HEK293 (cell line): ENCODE measurements at regions not wholly inside any gene's neighbourhood (a gene's known extent, or its start where the extent isn't known, plus 50 kb on each side); places are given as distances from the start of the nearest gene placed in this dataset.

Experiments used
- CTCF ChIA-PET: fragments of 350-600 bp; formaldehyde crosslinking; extraction: SDS; loops from one replicate; lab custom pipeline; 2021; ENCODE audit warnings: antibody characterized with exemption; lab: Yijun Ruan, JAX
- POLR2A ChIA-PET: fragments of 300-600 bp; formaldehyde crosslinking; extraction: SDS; loops from one replicate; lab custom pipeline; 2020; ENCODE audit warnings: antibody characterized with exemption, inconsistent platforms; lab: Yijun Ruan, JAX
- H3K27ac ChIP-seq: fragments of 200-500 bp; sonication (Bioruptor generic); 2 replicates; pipeline ENCODE4 v1.5.1; 2014; ENCODE audit warnings: low read depth, low read length, control low read depth, inconsistent platforms; ENCODE audit errors: extremely low read depth
- H3K36me3 ChIP-seq, 2 experiments: fragments of 200-500 bp in 1 of 2; sonication (Bioruptor generic) in 1 of 2; 1 replicate in 1 of 2; 2 replicates in 1 of 2; pipeline ENCODE4 v1.5.1; 2014 to 2017; ENCODE audit warnings: inconsistent platforms in 2 of 2, low read length in 2 of 2; ENCODE audit not compliant: control insufficient read depth in 2 of 2, insufficient read depth in 1 of 2
- H3K4me1 ChIP-seq: fragments of 200-500 bp; sonication (Bioruptor generic); 2 replicates; pipeline ENCODE4 v1.5.1; 2014; ENCODE audit warnings: mild to moderate bottlenecking, low read length, inconsistent platforms; ENCODE audit not compliant: control insufficient read depth, insufficient read depth
- H3K4me3 ChIP-seq: 2 replicates; pipeline ENCODE4 v1.5.1; 2011; ENCODE audit warnings: low read depth, mild to moderate bottlenecking, control low read depth, low read length, moderate library complexity
- H3K9me3 ChIP-seq: fragments of 200-500 bp; sonication (Bioruptor generic); 2 replicates; pipeline ENCODE4 v1.5.1; 2014; ENCODE audit warnings: low read depth, low read length, inconsistent platforms; ENCODE audit not compliant: control insufficient read depth, insufficient read depth
- HOXA7 ChIP-seq: sonication (generic); formaldehyde crosslinking; IDR thresholded peaks from 2 replicates; pipeline ENCODE4 v1.8.1; 2022; ENCODE audit warnings: missing genetic modification reagents, borderline replicate concordance
- SALL2 ChIP-seq: fragments of 450-650 bp; formaldehyde crosslinking; IDR thresholded peaks from 2 replicates; pipeline ENCODE4 v1.5.0; 2017; ENCODE audit warnings: missing biosample characterization, mild to moderate bottlenecking, missing genetic modification characterization, borderline replicate concordance
- TCF7L2 ChIP-seq: IDR thresholded peaks from 2 replicates; pipeline ENCODE4 v1.6.1; 2011; ENCODE audit warnings: low read depth, mild to moderate bottlenecking, inconsistent platforms, low read length, moderate library complexity, borderline replicate concordance
- ZNF146 ChIP-seq: fragments of 450-650 bp; formaldehyde crosslinking; IDR thresholded peaks from 2 replicates; pipeline ENCODE4 v1.5.1; 2016; ENCODE audit warnings: missing biosample characterization, missing genetic modification characterization
- ZNF174 ChIP-seq: fragments of 450-650 bp; formaldehyde crosslinking; IDR thresholded peaks from 2 replicates; pipeline ENCODE4 v1.5.0; 2017; ENCODE audit warnings: missing biosample characterization, mild to moderate bottlenecking, missing genetic modification characterization
- ZNF2 ChIP-seq: fragments of 450-650 bp; formaldehyde crosslinking; IDR thresholded peaks from 2 replicates; pipeline ENCODE4 v1.5.1; 2016; ENCODE audit warnings: missing biosample characterization, missing genetic modification characterization
- ZNF248 ChIP-seq: fragments of 450-650 bp; formaldehyde crosslinking; IDR thresholded peaks from 2 replicates; pipeline ENCODE4 v1.5.1; 2017; ENCODE audit warnings: missing biosample characterization, missing genetic modification characterization
- ZNF37A ChIP-seq: fragments of 450-650 bp; IDR thresholded peaks from 2 replicates; pipeline ENCODE4 v1.5.1; 2018; ENCODE audit warnings: missing biosample characterization, missing genetic modification characterization
- ZNF416 ChIP-seq: fragments of 450-650 bp; formaldehyde crosslinking; IDR thresholded peaks from 2 replicates; pipeline ENCODE4 v1.5.1; 2016; ENCODE audit warnings: missing biosample characterization, missing genetic modification characterization
- ZNF423 ChIP-seq: fragments of 450-650 bp; formaldehyde crosslinking; IDR thresholded peaks from 2 replicates; pipeline ENCODE4 v1.5.1; 2016; ENCODE audit warnings: missing biosample characterization, missing genetic modification characterization
- ZNF544 ChIP-seq: fragments of 450-650 bp; formaldehyde crosslinking; IDR thresholded peaks from 2 replicates; pipeline ENCODE4 v1.5.0; 2017; ENCODE audit warnings: missing biosample characterization, missing genetic modification characterization
- ZNF76 ChIP-seq: fragments of 450-650 bp; formaldehyde crosslinking; IDR thresholded peaks from 2 replicates; pipeline ENCODE4; 2016; ENCODE audit warnings: low read depth, missing biosample characterization, missing genetic modification characterization, borderline replicate concordance
- ZSCAN30 ChIP-seq: fragments of 450-650 bp; IDR thresholded peaks from 2 replicates; pipeline ENCODE4 v1.5.1; 2018; ENCODE audit warnings: missing biosample characterization, mild to moderate bottlenecking, missing genetic modification characterization, moderate library complexity
- TF ChIP-seq, protein P1 (sequence below): fragments of 450-650 bp; formaldehyde crosslinking; IDR thresholded peaks from 2 replicates; pipeline ENCODE4 v1.5.1; 2016; ENCODE audit warnings: missing biosample characterization, missing genetic modification characterization
- TF ChIP-seq, protein P2 (sequence below): fragments of 450-650 bp; formaldehyde crosslinking; optimal IDR thresholded peaks from 2 replicates; pipeline ENCODE3; 2016; ENCODE audit warnings: missing biosample characterization, mild to moderate bottlenecking, missing genetic modification characterization
- TF ChIP-seq, protein P3 (sequence below): fragments of 450-650 bp; formaldehyde crosslinking; IDR thresholded peaks from 2 replicates; pipeline ENCODE4 v1.5.1; 2016; ENCODE audit warnings: missing biosample characterization, missing genetic modification characterization, borderline replicate concordance
- TF ChIP-seq, protein P4 (sequence below): fragments of 450-650 bp; formaldehyde crosslinking; IDR thresholded peaks from 2 replicates; pipeline ENCODE4 v1.5.1; 2017; ENCODE audit warnings: missing biosample characterization, missing genetic modification characterization

DNA sequence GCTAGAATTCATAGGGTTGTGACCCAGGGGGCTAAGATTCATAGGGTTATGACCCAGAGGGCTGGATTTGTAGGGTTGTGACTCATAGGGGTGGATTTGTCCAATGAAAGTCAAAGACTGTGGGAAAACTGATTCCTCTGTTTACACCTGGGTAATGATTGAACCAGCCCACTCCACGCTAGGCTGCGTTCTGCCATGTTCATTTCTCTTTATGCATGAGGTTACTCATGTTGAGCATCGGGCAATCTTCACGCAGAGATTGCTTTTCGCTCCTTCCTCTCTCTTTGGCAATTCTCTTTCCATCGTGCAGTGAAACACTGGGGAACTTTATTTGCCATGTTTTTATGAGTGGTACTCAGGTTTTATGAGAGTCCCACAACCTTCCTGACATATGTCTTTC is 127.8 kb downstream of the CRLF2 start:
- TF ChIP-seq ZNF248 (no peak), ZNF423 (tag by site-specific recombination) (no peak)
- H3K4me1 ChIP-seq = no peaks in the 10 kb centered on the region
- H3K9me3 ChIP-seq = no peaks in the 10 kb centered on the region
- H3K27ac ChIP-seq = no peak overlapping the region
- CTCF ChIA-PET = no interaction called here
- H3K36me3 ChIP-seq = no peaks in the 10 kb centered on the region
- POLR2A ChIA-PET = no interaction called here
- no peak overlapping the region for H3K4me3 ChIP-seq

GRCh38 chrX:1076871-1077651 is 135.4 kb downstream of the CRLF2 start:
- no peak overlapping the region for H3K27ac ChIP-seq
- no peak overlapping the region for H3K4me3 ChIP-seq
- no peaks in the 10 kb centered on the region for H3K4me1 ChIP-seq
- TF ChIP-seq HOXA7 (CRISPR knock-in tag) (no peak), ZNF174 (tag by site-specific recombination) (no peak), ZNF37A (tag by site-specific recombination) (no peak)
- no peaks in the 10 kb centered on the region for H3K36me3 ChIP-seq
- ChIA-PET CTCF (no interaction called here), POLR2A (no interaction called here)
- H3K9me3 ChIP-seq = no peaks in the 10 kb centered on the region

GRCh38 chrX:1075741-1076140 is 136.7 kb downstream of the CRLF2 start:
- no peaks in the 10 kb centered on the region for H3K9me3 ChIP-seq
- CTCF ChIA-PET = no interaction called here

DNA sequence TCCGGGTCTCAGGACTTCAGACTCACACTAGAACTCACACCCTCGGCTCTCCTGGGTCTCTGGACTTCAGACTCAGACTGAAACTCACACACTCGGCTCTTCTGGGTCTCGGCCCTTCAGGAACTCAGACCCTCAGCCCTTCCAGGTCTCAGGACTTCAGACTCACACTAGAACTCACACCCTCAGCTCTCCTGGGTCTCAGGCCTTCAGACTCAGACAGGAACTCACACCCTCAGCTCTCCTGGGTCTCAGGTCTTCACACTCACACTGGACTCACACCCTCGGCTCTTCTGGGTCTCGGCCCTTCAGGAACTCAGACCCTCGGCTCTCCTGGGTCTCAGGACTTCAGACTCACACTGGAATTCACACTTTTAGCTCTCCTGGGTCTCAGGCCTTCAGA is 137.3 kb downstream of the CRLF2 start:
- ChIA-PET CTCF (no interaction called here), POLR2A (no interaction called here)
- Histone ChIP-seq H3K4me1 (no peaks in the 10 kb centered on the region), H3K27ac (no peak overlapping the region), H3K36me3 (no peaks in the 10 kb centered on the region), H3K4me3 (no peak overlapping the region)
- TF ChIP-seq ZNF76 (tag by site-specific recombination) = no peak
- TF ChIP-seq, protein P1, sequence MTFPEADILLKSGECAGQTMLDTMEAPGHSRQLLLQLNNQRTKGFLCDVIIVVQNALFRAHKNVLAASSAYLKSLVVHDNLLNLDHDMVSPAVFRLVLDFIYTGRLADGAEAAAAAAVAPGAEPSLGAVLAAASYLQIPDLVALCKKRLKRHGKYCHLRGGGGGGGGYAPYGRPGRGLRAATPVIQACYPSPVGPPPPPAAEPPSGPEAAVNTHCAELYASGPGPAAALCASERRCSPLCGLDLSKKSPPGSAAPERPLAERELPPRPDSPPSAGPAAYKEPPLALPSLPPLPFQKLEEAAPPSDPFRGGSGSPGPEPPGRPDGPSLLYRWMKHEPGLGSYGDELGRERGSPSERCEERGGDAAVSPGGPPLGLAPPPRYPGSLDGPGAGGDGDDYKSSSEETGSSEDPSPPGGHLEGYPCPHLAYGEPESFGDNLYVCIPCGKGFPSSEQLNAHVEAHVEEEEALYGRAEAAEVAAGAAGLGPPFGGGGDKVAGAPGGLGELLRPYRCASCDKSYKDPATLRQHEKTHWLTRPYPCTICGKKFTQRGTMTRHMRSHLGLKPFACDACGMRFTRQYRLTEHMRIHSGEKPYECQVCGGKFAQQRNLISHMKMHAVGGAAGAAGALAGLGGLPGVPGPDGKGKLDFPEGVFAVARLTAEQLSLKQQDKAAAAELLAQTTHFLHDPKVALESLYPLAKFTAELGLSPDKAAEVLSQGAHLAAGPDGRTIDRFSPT (tag by site-specific recombination) = no peak
- no peak for TF ChIP-seq ZSCAN30
- no peak for TF ChIP-seq ZNF248
- no peak for TF ChIP-seq SALL2
- TF ChIP-seq, protein P2, sequence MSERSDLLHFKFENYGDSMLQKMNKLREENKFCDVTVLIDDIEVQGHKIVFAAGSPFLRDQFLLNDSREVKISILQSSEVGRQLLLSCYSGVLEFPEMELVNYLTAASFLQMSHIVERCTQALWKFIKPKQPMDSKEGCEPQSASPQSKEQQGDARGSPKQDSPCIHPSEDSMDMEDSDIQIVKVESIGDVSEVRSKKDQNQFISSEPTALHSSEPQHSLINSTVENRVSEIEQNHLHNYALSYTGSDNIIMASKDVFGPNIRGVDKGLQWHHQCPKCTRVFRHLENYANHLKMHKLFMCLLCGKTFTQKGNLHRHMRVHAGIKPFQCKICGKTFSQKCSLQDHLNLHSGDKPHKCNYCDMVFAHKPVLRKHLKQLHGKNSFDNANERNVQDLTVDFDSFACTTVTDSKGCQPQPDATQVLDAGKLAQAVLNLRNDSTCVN (tag by site-specific recombination) = no peak
- TF ChIP-seq ZNF544 (tag by site-specific recombination) = no peak
- TF ChIP-seq TCF7L2 = no peak
- TF ChIP-seq ZNF416 (tag by site-specific recombination) = no peak
- TF ChIP-seq ZNF2 (tag by site-specific recombination) = no peak
- TF ChIP-seq, protein P3, sequence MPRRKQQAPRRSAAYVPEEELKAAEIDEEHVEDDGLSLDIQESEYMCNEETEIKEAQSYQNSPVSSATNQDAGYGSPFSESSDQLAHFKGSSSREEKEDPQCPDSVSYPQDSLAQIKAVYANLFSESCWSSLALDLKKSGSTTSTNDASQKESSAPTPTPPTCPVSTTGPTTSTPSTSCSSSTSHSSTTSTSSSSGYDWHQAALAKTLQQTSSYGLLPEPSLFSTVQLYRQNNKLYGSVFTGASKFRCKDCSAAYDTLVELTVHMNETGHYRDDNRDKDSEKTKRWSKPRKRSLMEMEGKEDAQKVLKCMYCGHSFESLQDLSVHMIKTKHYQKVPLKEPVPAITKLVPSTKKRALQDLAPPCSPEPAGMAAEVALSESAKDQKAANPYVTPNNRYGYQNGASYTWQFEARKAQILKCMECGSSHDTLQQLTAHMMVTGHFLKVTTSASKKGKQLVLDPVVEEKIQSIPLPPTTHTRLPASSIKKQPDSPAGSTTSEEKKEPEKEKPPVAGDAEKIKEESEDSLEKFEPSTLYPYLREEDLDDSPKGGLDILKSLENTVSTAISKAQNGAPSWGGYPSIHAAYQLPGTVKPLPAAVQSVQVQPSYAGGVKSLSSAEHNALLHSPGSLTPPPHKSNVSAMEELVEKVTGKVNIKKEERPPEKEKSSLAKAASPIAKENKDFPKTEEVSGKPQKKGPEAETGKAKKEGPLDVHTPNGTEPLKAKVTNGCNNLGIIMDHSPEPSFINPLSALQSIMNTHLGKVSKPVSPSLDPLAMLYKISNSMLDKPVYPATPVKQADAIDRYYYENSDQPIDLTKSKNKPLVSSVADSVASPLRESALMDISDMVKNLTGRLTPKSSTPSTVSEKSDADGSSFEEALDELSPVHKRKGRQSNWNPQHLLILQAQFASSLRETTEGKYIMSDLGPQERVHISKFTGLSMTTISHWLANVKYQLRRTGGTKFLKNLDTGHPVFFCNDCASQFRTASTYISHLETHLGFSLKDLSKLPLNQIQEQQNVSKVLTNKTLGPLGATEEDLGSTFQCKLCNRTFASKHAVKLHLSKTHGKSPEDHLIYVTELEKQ (tag by site-specific recombination) = no peak
- TF ChIP-seq, all 188 proteins: peak for 0
- H3K9me3 ChIP-seq = no peaks in the 10 kb centered on the region

More at GRCh38 chrX:1075741-1076140, 136.7 kb downstream of the CRLF2 start:
- POLR2A ChIA-PET = no interaction called here
- Histone ChIP-seq H3K36me3 (no peaks in the 10 kb centered on the region), H3K4me3 (no peak overlapping the region), H3K4me1 (no peaks in the 10 kb centered on the region), H3K27ac (no peak overlapping the region)
- TF ChIP-seq, protein P4, sequence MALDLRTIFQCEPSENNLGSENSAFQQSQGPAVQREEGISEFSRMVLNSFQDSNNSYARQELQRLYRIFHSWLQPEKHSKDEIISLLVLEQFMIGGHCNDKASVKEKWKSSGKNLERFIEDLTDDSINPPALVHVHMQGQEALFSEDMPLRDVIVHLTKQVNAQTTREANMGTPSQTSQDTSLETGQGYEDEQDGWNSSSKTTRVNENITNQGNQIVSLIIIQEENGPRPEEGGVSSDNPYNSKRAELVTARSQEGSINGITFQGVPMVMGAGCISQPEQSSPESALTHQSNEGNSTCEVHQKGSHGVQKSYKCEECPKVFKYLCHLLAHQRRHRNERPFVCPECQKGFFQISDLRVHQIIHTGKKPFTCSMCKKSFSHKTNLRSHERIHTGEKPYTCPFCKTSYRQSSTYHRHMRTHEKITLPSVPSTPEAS (tag by site-specific recombination) = no peak
- TF ChIP-seq ZNF146 (tag by site-specific recombination) = peak; percentile 79
